Kidney (tissue), 13 donors: ENCODE measurements at regions not wholly inside any gene's neighbourhood (a gene's known extent, or its start where the extent isn't known, plus 50 kb on each side); places are given as distances from the start of the nearest gene placed in this dataset.

Experiments used
- DNase-seq, 5 donors: peaks; one replicate each; pipeline ENCODE4 v3.0.0-alpha.2; 2013 to 2020
- FAIRE-seq: peaks from 2 replicates; lab custom pipeline; 2012; peaks lifted over from hg19 to GRCh38; lab: Jason Lieb, UNC
- H3K27ac ChIP-seq, 2 donors: one replicate each; pipeline ENCODE4 v1.7.0; 2013; ENCODE audit warnings: low read depth in 2 of 2, low read length in 2 of 2, inconsistent platforms in 1 of 2
- H3K27me3 ChIP-seq: one replicate; pipeline ENCODE4 v1.7.1; 2013; ENCODE audit warnings: low read length, inconsistent platforms; ENCODE audit not compliant: control insufficient read depth, insufficient read depth
- H3K36me3 ChIP-seq, 3 donors: one replicate each; pipeline versions ENCODE4 v1.7.0 to v1.7.1; 2013; ENCODE audit warnings: low read length in 3 of 3, control low read depth in 1 of 3, inconsistent platforms in 1 of 3; ENCODE audit not compliant: insufficient read depth in 3 of 3, control insufficient read depth in 2 of 3
- H3K4me1 ChIP-seq, 3 donors: one replicate each; pipeline versions ENCODE4 v1.7.0 to v1.7.1; 2013; ENCODE audit warnings: low read length in 3 of 3, inconsistent platforms in 1 of 3, low read depth in 1 of 3; ENCODE audit not compliant: control insufficient read depth in 2 of 3, insufficient read depth in 2 of 3
- H3K4me3 ChIP-seq, 3 donors: one replicate each; pipeline versions ENCODE4 v1.7.0 to v1.8.1; 2013; ENCODE audit warnings: low read length in 3 of 3, control low read depth in 1 of 3, inconsistent platforms in 1 of 3
- H3K9ac ChIP-seq, 3 donors: one replicate each; pipeline versions ENCODE4 v1.7.0 to v1.7.1; 2013; ENCODE audit warnings: low read length in 3 of 3, control low read depth in 1 of 3, inconsistent platforms in 1 of 3
- H3K9me3 ChIP-seq, 3 donors: one replicate each; pipeline versions ENCODE4 v1.7.0 to v1.7.1; 2013; ENCODE audit warnings: low read length in 3 of 3, control low read depth in 1 of 3, inconsistent platforms in 1 of 3; ENCODE audit not compliant: control insufficient read depth in 2 of 3, insufficient read depth in 1 of 3
- intact Hi-C: fragments of 100-400 bp; cut with DNase I; formaldehyde crosslinking; loops from one replicate; pipeline ENCODE4 v1.11.1; 2022
- TF ChIP-seq, protein P1 (sequence below): IDR thresholded peaks from 3 replicates; pipeline ENCODE4 v1.5.1; 2012; ENCODE audit warnings: mild to moderate bottlenecking, moderate library complexity, borderline replicate concordance; ENCODE audit not compliant: insufficient read depth; ENCODE audit errors: extremely low read depth
- donor health status: control.
- donor health status: control.
- donor health status: control.
- donor health status: control.
- donor health status: control.
- donor health status: DM: yes; HTN: yes; CAD: no.
- donor health status: Normal renal cell carcinoma (clear cell type).

DNA sequence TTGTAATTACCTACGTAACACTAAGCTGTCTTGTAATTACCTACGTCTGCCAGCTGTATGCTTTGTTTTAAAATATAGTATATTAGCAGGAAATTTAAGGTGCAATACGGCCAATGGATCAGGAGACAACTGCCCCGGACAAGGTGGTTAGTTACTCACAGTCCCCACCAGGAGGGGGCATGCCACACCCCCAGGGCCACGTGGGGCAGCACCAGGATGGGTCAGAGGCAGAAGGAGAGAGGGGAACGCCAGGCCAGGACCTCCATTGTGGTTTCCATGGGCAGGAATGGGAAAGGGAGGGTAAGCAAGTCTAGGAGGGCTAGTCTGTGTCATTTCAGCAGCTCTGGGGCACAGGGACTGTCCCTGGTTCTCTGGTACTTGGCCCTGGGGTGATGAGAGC, 140.1 kb downstream of the URI1 start:
- DNase-seq (peak in 1 of 5 donors; percentile 18), FAIRE-seq (no peak)
- no peak overlapping the region for H3K27ac ChIP-seq
- H3K4me1 ChIP-seq, result no peaks in the 10 kb centered on the region
- intact Hi-C loops, result no loop called here
- H3K36me3 ChIP-seq, result no peaks in the 10 kb centered on the region
- H3K4me3 ChIP-seq, result no peak overlapping the region
- H3K9me3 ChIP-seq, result peaks cover 0 to 4% (median 0%) of the 10 kb centered on the region in 3 donors
- no peak overlapping the region for H3K9ac ChIP-seq
- TF ChIP-seq, protein P1, sequence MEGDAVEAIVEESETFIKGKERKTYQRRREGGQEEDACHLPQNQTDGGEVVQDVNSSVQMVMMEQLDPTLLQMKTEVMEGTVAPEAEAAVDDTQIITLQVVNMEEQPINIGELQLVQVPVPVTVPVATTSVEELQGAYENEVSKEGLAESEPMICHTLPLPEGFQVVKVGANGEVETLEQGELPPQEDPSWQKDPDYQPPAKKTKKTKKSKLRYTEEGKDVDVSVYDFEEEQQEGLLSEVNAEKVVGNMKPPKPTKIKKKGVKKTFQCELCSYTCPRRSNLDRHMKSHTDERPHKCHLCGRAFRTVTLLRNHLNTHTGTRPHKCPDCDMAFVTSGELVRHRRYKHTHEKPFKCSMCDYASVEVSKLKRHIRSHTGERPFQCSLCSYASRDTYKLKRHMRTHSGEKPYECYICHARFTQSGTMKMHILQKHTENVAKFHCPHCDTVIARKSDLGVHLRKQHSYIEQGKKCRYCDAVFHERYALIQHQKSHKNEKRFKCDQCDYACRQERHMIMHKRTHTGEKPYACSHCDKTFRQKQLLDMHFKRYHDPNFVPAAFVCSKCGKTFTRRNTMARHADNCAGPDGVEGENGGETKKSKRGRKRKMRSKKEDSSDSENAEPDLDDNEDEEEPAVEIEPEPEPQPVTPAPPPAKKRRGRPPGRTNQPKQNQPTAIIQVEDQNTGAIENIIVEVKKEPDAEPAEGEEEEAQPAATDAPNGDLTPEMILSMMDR, result no peak
- no peaks in the 10 kb centered on the region for H3K27me3 ChIP-seq

DNA sequence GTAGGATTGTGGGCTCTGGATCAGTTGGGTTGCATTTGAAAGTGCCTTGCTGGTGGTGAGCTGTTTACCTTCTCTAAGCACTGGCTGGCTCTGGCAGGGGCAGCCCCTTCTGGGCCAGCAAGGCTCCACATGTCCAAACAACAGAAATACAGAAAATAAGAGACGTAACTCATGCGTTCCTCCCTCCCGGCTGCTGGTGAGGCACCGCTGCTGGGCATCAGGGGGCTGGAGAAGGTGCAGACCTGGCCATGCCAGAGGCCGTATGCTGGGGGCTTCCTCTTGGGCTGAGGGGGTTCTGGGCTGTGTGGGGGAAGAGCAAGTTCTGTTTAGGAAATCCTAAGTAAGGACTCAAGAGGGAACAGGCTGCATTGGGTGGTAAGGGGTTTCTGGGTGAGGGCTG, 140.6 kb downstream of the URI1 start:
- Histone ChIP-seq H3K4me1 (no peaks in the 10 kb centered on the region), H3K36me3 (no peaks in the 10 kb centered on the region), H3K9me3 (peaks cover 0 to 4% (median 0%) of the 10 kb centered on the region in 3 donors), H3K27me3 (no peaks in the 10 kb centered on the region), H3K4me3 (no peak overlapping the region), H3K9ac (no peak overlapping the region), H3K27ac (no peak overlapping the region)
- intact Hi-C loops, result no loop called here
- FAIRE-seq (no peak), DNase-seq (peak in 1 of 5 donors; percentile 22)
- TF ChIP-seq, protein P1, result no peak

DNA sequence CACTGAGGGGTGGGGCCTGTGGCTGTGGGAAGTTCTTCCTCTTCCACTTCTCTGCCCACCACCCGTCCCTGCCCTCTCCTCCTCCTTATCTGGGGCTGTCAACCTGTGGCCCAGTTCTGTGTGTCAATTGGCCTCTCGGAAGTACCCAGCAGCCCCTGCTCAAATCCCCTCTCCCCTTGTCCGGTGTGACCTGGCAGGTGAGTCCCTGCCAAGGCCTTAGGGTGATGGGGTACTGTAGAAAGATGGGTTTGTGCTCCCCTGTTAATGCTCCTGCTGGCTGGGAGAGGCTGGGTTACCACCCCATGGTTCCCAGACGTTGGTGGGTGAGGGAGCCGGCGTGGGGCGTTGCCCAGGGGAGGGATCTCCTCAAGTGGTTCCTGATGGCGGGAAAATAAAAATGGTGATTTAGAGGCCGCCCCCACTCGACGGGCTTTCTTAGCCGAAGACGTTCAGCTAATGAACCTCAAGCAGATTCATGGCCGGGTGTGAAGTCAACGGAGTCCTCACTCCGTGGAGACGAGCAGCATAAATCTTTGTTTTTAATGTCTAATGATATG, 141.2 kb downstream of the URI1 start:
- H3K27ac ChIP-seq, result no peak overlapping the region
- intact Hi-C loops, result no loop called here
- no peak overlapping the region for H3K9ac ChIP-seq
- H3K4me3 ChIP-seq, result no peak overlapping the region
- DNase-seq (peak in 3 of 5 donors; percentile 9 to 43 (median 39)), FAIRE-seq (no peak)
- H3K27me3 ChIP-seq, result no peaks in the 10 kb centered on the region
- H3K36me3 ChIP-seq, result no peaks in the 10 kb centered on the region
- peaks cover 0 to 4% (median 0%) of the 10 kb centered on the region in 3 donors for H3K9me3 ChIP-seq
- TF ChIP-seq, protein P1, result no peak
- no peaks in the 10 kb centered on the region for H3K4me1 ChIP-seq
